ENCODE measurements at regions not wholly inside any gene's neighbourhood (a gene's known extent, or its start where the extent isn't known, plus 50 kb on each side); places are given as distances from the start of the nearest gene placed in this dataset.
A peak's percentile ranks its signal among the peaks of the same experiment; 100 is the strongest.

- H3K27me3 ChIP-seq = no peaks in the 10 kb centered on the region
- H3K4me3 ChIP-seq = no peak overlapping the region
- H3K36me3 ChIP-seq = no peaks in the 10 kb centered on the region
- DNase-seq = no peak
- 85 to 88% methylated on average over 5 of the region's 5 CpGs for WGBS, 2 donors
- ATAC-seq = no peak
- no peak for TF ChIP-seq CTCF (IDR thresholded peaks at IDR 0.05)
- no peak overlapping the region for H3K27ac ChIP-seq
- intact Hi-C loops (cut with DNase I) = loop anchor here in 1 of 10 donors (10.0 kb wide), 1 partner anchor 47 kb away; no protein-coding TSS in a partner anchor
- H3K9me3 ChIP-seq = no peaks in the 10 kb centered on the region
- H3K4me1 ChIP-seq = peaks cover 0 to 6% (median 0%) of the 10 kb centered on the region in 9 donors
Observed at GRCh38 chr13:103731959-103732358, 665.7 kb upstream of the SLC10A2 start.

- intact Hi-C loops (cut with DNase I) = loop anchor here in 1 of 10 donors (10.0 kb wide), 1 partner anchor 46 kb away; no protein-coding TSS in a partner anchor
- ATAC-seq (peak in 6 of 8 donors; percentile 29 to 80 (median 53)), DNase-seq (peak; percentile 6 to 51)
- H3K4me3 ChIP-seq = no peak overlapping the region
- 37 to 51% methylated on average over 6 of the region's 6 CpGs for WGBS, 2 donors
- H3K27ac ChIP-seq = no peak overlapping the region
- peaks cover 0 to 6% (median 0%) of the 10 kb centered on the region in 9 donors for H3K4me1 ChIP-seq
- TF ChIP-seq CTCF (IDR thresholded peaks at IDR 0.05) = no peak
- H3K9me3 ChIP-seq = no peaks in the 10 kb centered on the region
- no peaks in the 10 kb centered on the region for H3K27me3 ChIP-seq
- H3K36me3 ChIP-seq = no peaks in the 10 kb centered on the region
Observed at GRCh38 chr13:103730407-103730806, 664.2 kb upstream of the SLC10A2 start.

GRCh38 chr13:103726808-103727207, 660.6 kb upstream of the SLC10A2 start:
- ATAC-seq (no peak), DNase-seq (no peak)
- intact Hi-C loops (cut with DNase I) = no loop called here
- WGBS, 2 donors = 46 to 50% methylated on average over 1 of the region's 1 CpG
- Histone ChIP-seq H3K36me3 (no peaks in the 10 kb centered on the region), H3K4me3 (no peak overlapping the region), H3K27me3 (no peaks in the 10 kb centered on the region), H3K27ac (no peak overlapping the region), H3K4me1 (peaks cover 0 to 6% (median 0%) of the 10 kb centered on the region in 9 donors), H3K9me3 (no peaks in the 10 kb centered on the region)
- no peak for TF ChIP-seq CTCF (IDR thresholded peaks at IDR 0.05)

- no peak for DNase-seq
- Histone ChIP-seq H3K36me3 (no peaks in the 10 kb centered on the region), H3K4me3 (no peak overlapping the region), H3K4me1 (peaks cover 0 to 7% (median 0%) of the 10 kb centered on the region in 9 donors), H3K27ac (no peak overlapping the region), H3K9me3 (peaks cover 0 to 4% (median 0%) of the 10 kb centered on the region in 11 donors), H3K27me3 (no peaks in the 10 kb centered on the region)
- intact Hi-C loops (cut with DNase I) = no loop called here
- peak in 3 of 8 donors; percentile 41 to 55 (median 52) for ATAC-seq
- TF ChIP-seq CTCF (IDR thresholded peaks at IDR 0.05) = no peak
- 0 to 25% methylated on average over 1 of the region's 1 CpG for WGBS, 2 donors
Observed at GRCh38 chr13:103716718-103717117, 650.5 kb upstream of the SLC10A2 start.
